CD4-positive, alpha-beta T cell (primary cell): ENCODE measurements at regions not wholly inside any gene's neighbourhood (a gene's known extent, or its start where the extent isn't known, plus 50 kb on each side); places are given as distances from the start of the nearest gene placed in this dataset.

ENCODE experiments used
- ATAC-seq: fragments of 200-7000 bp; cut with Tn5 transposase; one replicate; pipeline ENCODE4 v1.10.0; 2022; ENCODE audit warnings: mild to moderate bottlenecking; ENCODE audit not compliant: poor library complexity
- CTCF ChIA-PET: fragments of 350-600 bp; sonication (Branson Sonifier 250); formaldehyde crosslinking; loops from one replicate; lab custom pipeline; 2021; ENCODE audit warnings: antibody characterized with exemption, inconsistent platforms; lab: Charles Lee
- POLR2A ChIA-PET: fragments of 350-600 bp; sonication (Branson Sonifier 250); formaldehyde crosslinking; loops from one replicate; lab custom pipeline; 2021; ENCODE audit warnings: antibody characterized with exemption, inconsistent platforms; lab: Charles Lee
- DNase-seq, 14 experiments: peaks; one replicate each; pipeline ENCODE4 v3.0.0-alpha.2; 2013 to 2020; ENCODE audit warnings: mixed read lengths in 2 of 14
- H3K27ac ChIP-seq, 2 donors: one replicate each; pipeline versions ENCODE4 v1.5.1 to v1.7.0; 2013; ENCODE audit warnings: low read length in 2 of 2, low read depth in 1 of 2, mild to moderate bottlenecking in 1 of 2
- H3K27me3 ChIP-seq, 2 experiments: 1 replicate in 1 of 2; 2 replicates in 1 of 2; pipeline versions ENCODE4 v1.6.1 to v1.7.0; 2013; ENCODE audit warnings: low read length in 2 of 2, control low read depth in 1 of 2, mild to moderate bottlenecking in 1 of 2, moderate library complexity in 1 of 2; ENCODE audit not compliant: insufficient read depth in 2 of 2, control insufficient read depth in 1 of 2
- H3K36me3 ChIP-seq: one replicate; pipeline ENCODE4 v1.6.1; 2013; ENCODE audit warnings: low read length, control low read depth; ENCODE audit not compliant: insufficient read depth
- H3K4me1 ChIP-seq: one replicate; pipeline ENCODE4 v1.6.1; 2013; ENCODE audit warnings: low read length, control low read depth; ENCODE audit not compliant: insufficient read depth
- H3K4me3 ChIP-seq: one replicate; pipeline ENCODE4 v1.5.1; 2013; ENCODE audit warnings: mild to moderate bottlenecking, low read length, moderate library complexity
- H3K9me3 ChIP-seq, 2 experiments: 1 replicate in 1 of 2; 2 replicates in 1 of 2; pipeline versions ENCODE4 v1.6.1 to v1.7.0; 2013; ENCODE audit warnings: low read length in 2 of 2, mild to moderate bottlenecking in 2 of 2, control low read depth in 1 of 2, moderate library complexity in 1 of 2; ENCODE audit not compliant: control insufficient read depth in 1 of 2, insufficient read depth in 1 of 2
- H3K27ac Mint-ChIP-seq: one replicate; pipeline ENCODE4 v1.8.0; 2020; ENCODE audit warnings: mixed read lengths
- H3K27me3 Mint-ChIP-seq: one replicate; pipeline ENCODE4 v1.8.0; 2021; ENCODE audit warnings: mixed read lengths
- H3K36me3 Mint-ChIP-seq: one replicate; pipeline ENCODE4 v1.8.0; 2021; ENCODE audit warnings: low read depth, mixed read lengths
- H3K4me1 Mint-ChIP-seq: one replicate; pipeline ENCODE4 v1.8.0; 2021; ENCODE audit warnings: low read depth, mixed read lengths
- H3K4me3 Mint-ChIP-seq: one replicate; pipeline ENCODE4 v1.8.0; 2020; ENCODE audit warnings: mild to moderate bottlenecking, mixed read lengths
- H3K9me3 Mint-ChIP-seq: one replicate; pipeline ENCODE4 v1.8.0; 2020; ENCODE audit warnings: mixed read lengths
- CTCF ChIP-seq: fragments of 200-600 bp; IDR thresholded peaks from one replicate; pipeline ENCODE4 v1.8.0; 2022; ENCODE audit warnings: antibody characterized with exemption, mild to moderate bottlenecking
- intact Hi-C, 2 experiments: fragments of 100-400 bp; cut with DNase I in 1 of 2; cut with micrococcal nuclease in 1 of 2; formaldehyde crosslinking; loops; one replicate each; pipeline versions ENCODE4 v1.15.1 to v1.9.0; 2023 to 2025; cut with DNase I, micrococcal nuclease

- no peaks in the 10 kb centered on the region for H3K27me3 ChIP-seq
- H3K4me1 ChIP-seq = no peaks in the 10 kb centered on the region
- no peak for ATAC-seq
- Mint-ChIP-seq H3K27ac (no peak overlapping the region), H3K36me3 (no peaks in the 10 kb centered on the region), H3K27me3 (peaks cover 9% of the 10 kb centered on the region), H3K4me1 (no peaks in the 10 kb centered on the region), H3K4me3 (no peak overlapping the region), H3K9me3 (no peaks in the 10 kb centered on the region)
- H3K9me3 ChIP-seq = peaks cover 0 to 6% of the 10 kb centered on the region in 2 experiments
- ChIA-PET POLR2A (no interaction called here), CTCF (no interaction called here)
- TF ChIP-seq CTCF = no peak
- no peak for DNase-seq
- no peaks in the 10 kb centered on the region for H3K36me3 ChIP-seq
- H3K4me3 ChIP-seq = no peak overlapping the region
- intact Hi-C loops = no loop called here
- H3K27ac ChIP-seq = no peak overlapping the region
Measured at GRCh38 chr6:10307028-10307427, 107.8 kb downstream of the TFAP2A start.

GRCh38 chr6:10305790-10306415 is 109.0 kb downstream of the TFAP2A start:
- no peaks in the 10 kb centered on the region for H3K9me3 Mint-ChIP-seq
- POLR2A ChIA-PET = no interaction called here
- DNase-seq = no peak
- Histone ChIP-seq H3K27ac (no peak overlapping the region), H3K4me3 (no peak overlapping the region), H3K4me1 (no peaks in the 10 kb centered on the region), H3K27me3 (no peaks in the 10 kb centered on the region), H3K36me3 (no peaks in the 10 kb centered on the region), H3K9me3 (peaks cover 0 to 10% of the 10 kb centered on the region in 2 experiments)
- intact Hi-C loops = no loop called here
- H3K27ac Mint-ChIP-seq = no peak overlapping the region
- no peak for ATAC-seq
- peaks cover 9% of the 10 kb centered on the region for H3K27me3 Mint-ChIP-seq
- CTCF ChIA-PET = interaction anchor here (0.6 kb wide), 1 partner anchor 1680 kb away, joined by 3 read pairs; no protein-coding TSS in a partner anchor
- no peaks in the 10 kb centered on the region for H3K36me3 Mint-ChIP-seq
- TF ChIP-seq CTCF = no peak
- H3K4me1 Mint-ChIP-seq = no peaks in the 10 kb centered on the region
- H3K4me3 Mint-ChIP-seq = no peak overlapping the region

GRCh38 chr6:10303608-10304506 is 111.0 kb downstream of the TFAP2A start:
- intact Hi-C loops = no loop called here
- ATAC-seq (no peak), DNase-seq (no peak)
- Mint-ChIP-seq H3K27ac (no peak overlapping the region), H3K36me3 (no peaks in the 10 kb centered on the region), H3K4me1 (no peaks in the 10 kb centered on the region), H3K9me3 (peaks cover 5% of the 10 kb centered on the region), H3K27me3 (peaks cover 5% of the 10 kb centered on the region), H3K4me3 (no peak overlapping the region)
- ChIA-PET CTCF (no interaction called here), POLR2A (interaction anchor here (0.7 kb wide), 1 partner anchor 69 kb away, joined by 3 read pairs; no protein-coding TSS in a partner anchor)
- no peak for TF ChIP-seq CTCF
- no peak overlapping the region for H3K4me3 ChIP-seq
- H3K27me3 ChIP-seq = no peaks in the 10 kb centered on the region
- H3K9me3 ChIP-seq = peaks cover 0 to 10% of the 10 kb centered on the region in 2 experiments
- H3K4me1 ChIP-seq = no peaks in the 10 kb centered on the region
- no peak overlapping the region for H3K27ac ChIP-seq
- H3K36me3 ChIP-seq = no peaks in the 10 kb centered on the region
